Colonic mucosa (tissue), 4 donors: ENCODE measurements at regions not wholly inside any gene's neighbourhood (a gene's known extent, or its start where the extent isn't known, plus 50 kb on each side); places are given as distances from the start of the nearest gene placed in this dataset.
"Not testable (repeated sequence)": the region's sequence is repeated elsewhere in the genome, so short reads cannot be mapped to it uniquely, and the experiment has no call there.

Source experiments
- DNase-seq: peaks from one replicate; pipeline ENCODE4 v3.0.0-alpha.2; 2020
- H3K27ac ChIP-seq: fragments of 200-600 bp; one replicate; pipeline ENCODE4 v1.8.0; 2021
- H3K27me3 ChIP-seq: fragments of 200-600 bp; one replicate; pipeline ENCODE4 v1.8.0; 2021
- H3K36me3 ChIP-seq: fragments of 200-600 bp; one replicate; pipeline ENCODE4 v1.8.0; 2021
- H3K4me1 ChIP-seq: fragments of 200-600 bp; one replicate; pipeline ENCODE4 v1.8.0; 2021; ENCODE audit warnings: mild to moderate bottlenecking
- H3K4me3 ChIP-seq: fragments of 200-600 bp; one replicate; pipeline ENCODE4 v1.8.0; 2021
- H3K9ac ChIP-seq, 2 donors: one replicate each; pipeline ENCODE4 v1.7.0; 2013; ENCODE audit warnings: control low read depth in 2 of 2, low read depth in 2 of 2, low read length in 2 of 2
- H3K9me3 ChIP-seq: fragments of 200-600 bp; one replicate; pipeline ENCODE4 v1.8.0; 2021
- CTCF ChIP-seq: fragments of 200-600 bp; IDR thresholded peaks from one replicate; pipeline ENCODE4 v1.8.0; 2022; ENCODE audit warnings: antibody characterized with exemption, mild to moderate bottlenecking
- intact Hi-C: fragments of 100-400 bp; cut with DNase I; formaldehyde crosslinking; loops from one replicate; pipeline ENCODE4 v1.14.1; 2022
- donor health status: healthy.
- donor health status: DM: no; HTN: no; CAD: no.
- donor health status: DM: no; HTN: no; CAD: no.

- Histone ChIP-seq H3K27me3 (no peaks in the 10 kb centered on the region), H3K9ac (no peak overlapping the region), H3K36me3 (no peaks in the 10 kb centered on the region), H3K27ac (no peak overlapping the region), H3K4me3 (no peak overlapping the region), H3K4me1 (no peaks in the 10 kb centered on the region), H3K9me3 (no peaks in the 10 kb centered on the region)
- peak; percentile 52 for DNase-seq
- TF ChIP-seq CTCF, result peak; percentile 40
- intact Hi-C loops, result no loop called here
These were observed 1377.9 kb downstream of the RPIA start for GRCh38 chr2:90069290-90069894.

GRCh38 chr2:90076311-90076710 lies 1384.8 kb downstream of the RPIA start:
- no peaks in the 10 kb centered on the region for H3K27me3 ChIP-seq
- H3K36me3 ChIP-seq, result no peaks in the 10 kb centered on the region
- DNase-seq, result no peak
- H3K4me1 ChIP-seq, result no peaks in the 10 kb centered on the region
- intact Hi-C loops, result no loop called here
- no peaks in the 10 kb centered on the region for H3K9me3 ChIP-seq
- no peak overlapping the region for H3K27ac ChIP-seq
- no peak overlapping the region for H3K9ac ChIP-seq
- no peak for TF ChIP-seq CTCF
- no peak overlapping the region for H3K4me3 ChIP-seq

- Histone ChIP-seq H3K27me3 (no peaks in the 10 kb centered on the region), H3K27ac (no peak overlapping the region), H3K4me3 (no peak overlapping the region), H3K9ac (no peak overlapping the region), H3K4me1 (no peaks in the 10 kb centered on the region), H3K36me3 (no peaks in the 10 kb centered on the region), H3K9me3 (no peaks in the 10 kb centered on the region)
- intact Hi-C loops, result no loop called here
- TF ChIP-seq CTCF, result no peak
- no peak for DNase-seq
These were observed 1386.5 kb downstream of the RPIA start for GRCh38 chr2:90077948-90078347.

GRCh38 chr2:90079374-90079773 lies 1387.9 kb downstream of the RPIA start:
- intact Hi-C loops, result no loop called here
- H3K27ac ChIP-seq, result no peak overlapping the region
- no peak overlapping the region for H3K9ac ChIP-seq
- no peaks in the 10 kb centered on the region for H3K4me1 ChIP-seq
- TF ChIP-seq CTCF, result no peak
- no peaks in the 10 kb centered on the region for H3K9me3 ChIP-seq
- no peak for DNase-seq
- no peaks in the 10 kb centered on the region for H3K36me3 ChIP-seq
- H3K27me3 ChIP-seq, result no peaks in the 10 kb centered on the region
- H3K4me3 ChIP-seq, result no peak overlapping the region

GRCh38 chr2:90087792-90088191 lies 1396.3 kb downstream of the RPIA start:
- H3K36me3 ChIP-seq, DNase-seq, H3K4me1 ChIP-seq, H3K9ac ChIP-seq, H3K9me3 ChIP-seq, H3K4me3 ChIP-seq, H3K27ac ChIP-seq, intact Hi-C loops, H3K27me3 ChIP-seq: not testable (repeated sequence)

- H3K9me3 ChIP-seq, H3K4me3 ChIP-seq, H3K9ac ChIP-seq, H3K27me3 ChIP-seq, H3K27ac ChIP-seq, DNase-seq, H3K36me3 ChIP-seq, intact Hi-C loops, H3K4me1 ChIP-seq: not testable (repeated sequence)
These were observed 1402.2 kb downstream of the RPIA start for GRCh38 chr2:90093571-90094270.

GRCh38 chr2:90097617-90098016 lies 1406.1 kb downstream of the RPIA start:
- intact Hi-C loops, H3K9ac ChIP-seq, H3K27me3 ChIP-seq, H3K27ac ChIP-seq, DNase-seq, H3K4me1 ChIP-seq, H3K9me3 ChIP-seq, H3K4me3 ChIP-seq, H3K36me3 ChIP-seq: not testable (repeated sequence)

- intact Hi-C loops, result not testable (repeated sequence)
These were observed 1413.7 kb downstream of the RPIA start for GRCh38 chr2:90105142-90105541.

GRCh38 chr2:90123409-90123808 lies 1431.9 kb downstream of the RPIA start:
- H3K4me3 ChIP-seq, H3K27me3 ChIP-seq, H3K9me3 ChIP-seq, DNase-seq, H3K27ac ChIP-seq, H3K4me1 ChIP-seq, H3K36me3 ChIP-seq, H3K9ac ChIP-seq, intact Hi-C loops: not testable (repeated sequence)

More at GRCh38 chr2:90105142-90105541, 1413.7 kb downstream of the RPIA start:
- not testable (repeated sequence) for H3K27ac ChIP-seq, DNase-seq, H3K4me3 ChIP-seq, H3K9ac ChIP-seq, H3K9me3 ChIP-seq, H3K27me3 ChIP-seq, H3K36me3 ChIP-seq, H3K4me1 ChIP-seq

- H3K9me3 ChIP-seq, H3K4me3 ChIP-seq, H3K4me1 ChIP-seq, H3K27me3 ChIP-seq, H3K9ac ChIP-seq, intact Hi-C loops, H3K36me3 ChIP-seq, H3K27ac ChIP-seq, DNase-seq: not testable (repeated sequence)
These were observed 1447.6 kb downstream of the RPIA start for GRCh38 chr2:90139046-90139445.
